Effector memory CD4-positive, alpha-beta T cell (primary cell): ENCODE measurements at regions not wholly inside any gene's neighbourhood (a gene's known extent, or its start where the extent isn't known, plus 50 kb on each side); places are given as distances from the start of the nearest gene placed in this dataset.

Source experiments
- DNase-seq, 3 donors: peaks; one replicate each; pipeline ENCODE4 v3.0.0-alpha.2; 2020
- H3K27ac ChIP-seq: 2 replicates; pipeline ENCODE4 v1.7.0; 2013; ENCODE audit warnings: mild to moderate bottlenecking, low read length, moderate library complexity; ENCODE audit not compliant: insufficient read depth, poor library complexity, severe bottlenecking
- H3K27me3 ChIP-seq: replicated peaks from 2 replicates; pipeline ENCODE4 v1.7.0; 2013; ENCODE audit warnings: mild to moderate bottlenecking, low read length; ENCODE audit not compliant: insufficient read depth, control insufficient read depth, poor library complexity, severe bottlenecking
- H3K36me3 ChIP-seq: 2 replicates; pipeline ENCODE4 v1.7.0; 2013; ENCODE audit warnings: mild to moderate bottlenecking, low read length, moderate library complexity; ENCODE audit not compliant: control insufficient read depth, insufficient read depth
- H3K4me1 ChIP-seq: 2 replicates; pipeline ENCODE4 v1.7.0; 2013; ENCODE audit warnings: low read length, mild to moderate bottlenecking; ENCODE audit not compliant: control insufficient read depth, insufficient read depth, poor library complexity, severe bottlenecking
- H3K4me3 ChIP-seq: 2 replicates; pipeline ENCODE4 v1.7.0; 2013; ENCODE audit warnings: low read length, low read depth, mild to moderate bottlenecking; ENCODE audit not compliant: insufficient read depth, poor library complexity, severe bottlenecking
- H3K9me3 ChIP-seq: 2 replicates; pipeline ENCODE4 v1.7.0; 2013; ENCODE audit warnings: mild to moderate bottlenecking, low read length, moderate library complexity; ENCODE audit not compliant: control insufficient read depth

DNA sequence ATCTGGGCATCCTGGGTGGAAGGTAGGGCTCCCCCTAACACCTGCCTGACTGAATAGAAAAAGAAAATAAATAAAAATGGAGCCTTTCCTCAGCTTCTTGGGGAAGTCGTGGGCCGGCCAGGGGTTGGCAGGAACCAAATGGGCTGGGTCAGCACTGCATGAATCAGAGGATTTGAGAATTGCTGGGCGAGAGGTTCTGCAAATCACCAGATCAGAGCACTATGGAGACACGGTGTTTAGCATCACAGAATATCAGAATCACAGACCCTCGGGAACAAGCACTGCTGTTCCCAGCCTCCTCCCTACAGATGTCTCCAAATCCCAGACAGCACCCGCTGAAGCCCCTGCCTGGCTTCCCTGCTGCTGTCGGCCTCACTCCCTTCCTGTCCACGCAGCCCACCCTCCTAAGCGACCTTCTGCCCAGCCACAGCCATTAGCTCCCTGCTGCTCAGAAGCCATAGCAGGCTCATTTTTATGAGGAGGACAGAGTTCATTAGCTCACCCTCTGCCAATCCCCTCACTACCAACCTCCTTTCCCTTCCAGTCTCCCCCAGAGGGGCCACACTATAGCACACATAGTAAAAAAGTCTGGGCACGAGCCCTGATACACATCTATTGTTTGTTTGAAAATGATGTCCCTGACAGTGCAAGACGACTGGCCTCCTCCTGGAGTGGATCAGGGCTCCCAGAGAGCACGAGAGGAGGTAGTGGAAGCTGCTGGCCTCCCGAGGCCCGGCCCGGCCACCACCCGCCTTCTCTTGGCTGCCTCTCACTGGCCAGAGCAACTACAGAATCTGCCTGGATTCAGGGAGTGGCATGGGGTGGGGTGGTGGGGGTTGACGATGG, 64.6 kb upstream of the TAF1B start:
- no peak for DNase-seq
- Histone ChIP-seq H3K9me3 (no peaks in the 10 kb centered on the region), H3K4me1 (peaks cover 43% of the 10 kb centered on the region), H3K36me3 (no peaks in the 10 kb centered on the region), H3K4me3 (no peak overlapping the region), H3K27me3 (no peaks in the 10 kb centered on the region), H3K27ac (peak overlapping the region; percentile 83)

- H3K27ac ChIP-seq = peak overlapping the region; percentile 83
- H3K27me3 ChIP-seq = no peaks in the 10 kb centered on the region
- peaks cover 46% of the 10 kb centered on the region for H3K4me1 ChIP-seq
- peak in 2 of 3 donors; percentile 34 to 43 for DNase-seq
- no peaks in the 10 kb centered on the region for H3K36me3 ChIP-seq
- peak overlapping the region; percentile 2 for H3K4me3 ChIP-seq
- H3K9me3 ChIP-seq = no peaks in the 10 kb centered on the region
Observed at GRCh38 chr2:9779596-9780264, 63.5 kb upstream of the TAF1B start.

- peak overlapping the region; percentile 2 for H3K4me3 ChIP-seq
- H3K4me1 ChIP-seq = peaks cover 46% of the 10 kb centered on the region
- H3K27me3 ChIP-seq = no peaks in the 10 kb centered on the region
- no peaks in the 10 kb centered on the region for H3K36me3 ChIP-seq
- H3K9me3 ChIP-seq = no peaks in the 10 kb centered on the region
- H3K27ac ChIP-seq = peak overlapping the region; percentile 83
- peak in 2 of 3 donors; percentile 37 to 57 for DNase-seq
Observed at GRCh38 chr2:9780368-9781130, 62.7 kb upstream of the TAF1B start.

- Histone ChIP-seq H3K27ac (peak overlapping the region; percentile 83), H3K4me1 (peaks cover 46% of the 10 kb centered on the region), H3K36me3 (no peaks in the 10 kb centered on the region), H3K27me3 (no peaks in the 10 kb centered on the region), H3K9me3 (no peaks in the 10 kb centered on the region), H3K4me3 (no peak overlapping the region)
- DNase-seq = no peak
Observed at GRCh38 chr2:9781252-9781651, 62.0 kb upstream of the TAF1B start.

DNA sequence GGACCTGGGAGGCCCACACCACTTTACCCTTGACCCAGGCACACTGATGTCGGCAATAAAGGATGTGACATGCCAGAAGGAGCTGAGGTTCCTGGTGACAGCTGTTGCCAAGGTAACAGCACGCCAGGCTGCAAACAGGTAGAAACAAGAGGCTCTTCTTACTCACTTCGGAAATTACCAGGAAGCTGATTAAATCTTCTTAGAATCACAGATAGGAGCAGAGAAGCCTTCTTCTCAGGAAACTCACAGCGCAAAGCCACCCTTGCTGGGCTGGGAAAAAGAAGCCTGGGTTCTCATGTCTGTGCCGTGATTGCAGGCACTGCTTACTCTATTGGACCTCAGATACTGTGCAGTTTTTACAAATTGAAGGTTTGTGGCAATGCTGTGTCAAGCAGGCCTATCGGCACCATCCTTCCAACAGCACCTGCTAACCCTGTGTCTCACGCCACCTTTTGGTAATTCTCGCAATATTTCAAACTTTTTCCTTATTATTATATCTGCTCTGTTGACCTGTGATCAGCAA, 61.0 kb upstream of the TAF1B start:
- Histone ChIP-seq H3K27me3 (no peaks in the 10 kb centered on the region), H3K36me3 (no peaks in the 10 kb centered on the region), H3K9me3 (no peaks in the 10 kb centered on the region), H3K4me3 (no peak overlapping the region), H3K4me1 (peaks cover 46% of the 10 kb centered on the region), H3K27ac (peak overlapping the region; percentile 83)
- peak; percentile 72 to 78 (median 77) for DNase-seq

GRCh38 chr2:9789371-9789770, 53.9 kb upstream of the TAF1B start:
- Histone ChIP-seq H3K27me3 (no peaks in the 10 kb centered on the region), H3K27ac (no peak overlapping the region), H3K36me3 (no peaks in the 10 kb centered on the region), H3K4me3 (no peak overlapping the region), H3K9me3 (no peaks in the 10 kb centered on the region), H3K4me1 (peaks cover 2% of the 10 kb centered on the region)
- no peak for DNase-seq

GRCh38 chr2:9790702-9791225, 52.5 kb upstream of the TAF1B start:
- Histone ChIP-seq H3K27ac (no peak overlapping the region), H3K4me1 (no peaks in the 10 kb centered on the region), H3K4me3 (no peak overlapping the region), H3K27me3 (no peaks in the 10 kb centered on the region), H3K9me3 (no peaks in the 10 kb centered on the region), H3K36me3 (no peaks in the 10 kb centered on the region)
- DNase-seq = no peak

DNA sequence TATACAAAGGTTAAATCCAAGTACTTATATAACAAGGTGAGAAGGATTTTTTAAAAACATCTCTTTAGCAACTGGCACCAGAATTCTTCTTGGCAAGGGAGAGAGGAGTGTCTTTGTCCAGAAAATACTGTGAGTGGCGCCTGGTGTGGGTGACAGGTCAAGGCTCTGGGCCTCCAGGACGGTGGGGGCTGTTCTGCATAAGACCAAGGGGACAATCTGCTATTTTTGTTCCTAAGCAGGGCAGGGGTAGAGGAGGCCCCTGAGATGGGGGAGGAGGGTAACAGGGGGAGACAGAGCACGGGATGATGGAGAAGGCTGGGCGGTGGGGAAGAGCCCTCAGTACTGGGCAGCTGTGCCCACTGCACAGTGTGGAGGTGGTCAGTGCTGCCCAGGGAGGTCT, 51.6 kb upstream of the TAF1B start:
- Histone ChIP-seq H3K4me1 (no peaks in the 10 kb centered on the region), H3K9me3 (no peaks in the 10 kb centered on the region), H3K36me3 (no peaks in the 10 kb centered on the region), H3K4me3 (no peak overlapping the region), H3K27me3 (no peaks in the 10 kb centered on the region), H3K27ac (no peak overlapping the region)
- DNase-seq = no peak

DNA sequence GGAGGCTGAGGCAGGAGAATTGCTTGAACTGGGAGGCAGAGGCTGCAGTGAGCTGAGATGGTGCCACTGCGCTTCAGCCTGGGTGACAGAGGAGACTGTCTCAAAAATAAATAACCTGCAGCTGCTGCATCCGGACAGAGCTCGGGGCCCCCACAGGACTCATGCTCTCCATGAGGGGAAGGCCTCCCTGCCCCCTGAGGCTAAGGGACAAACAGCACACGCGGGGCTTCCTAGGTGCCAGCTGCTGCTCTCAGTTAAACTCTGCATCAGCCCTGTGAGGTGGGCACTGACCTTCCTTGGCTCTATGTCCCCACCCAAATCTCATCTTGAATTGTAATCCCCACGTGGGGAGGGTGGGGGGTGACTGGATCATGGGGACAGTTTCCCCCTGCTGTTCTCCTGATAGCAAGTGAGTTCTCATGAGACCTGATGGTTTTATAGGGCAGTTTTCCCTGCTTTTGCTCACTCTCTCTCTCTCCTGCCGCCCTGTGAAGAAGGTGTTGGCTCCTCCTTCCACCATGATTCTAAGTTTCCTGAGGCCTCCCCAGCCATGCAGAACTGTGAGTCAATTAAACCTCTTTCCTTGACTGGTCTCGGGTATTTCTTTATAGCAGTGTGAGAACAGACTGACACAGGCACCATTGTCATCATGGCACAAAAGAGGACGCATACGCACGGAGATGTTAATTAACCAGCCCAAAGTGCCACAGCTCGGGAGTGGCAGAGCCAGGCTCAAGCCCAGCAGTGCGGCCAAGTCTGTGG, 49.9 kb upstream of the TAF1B start:
- no peaks in the 10 kb centered on the region for H3K36me3 ChIP-seq

More for the DNA sequence above, 49.9 kb upstream of the TAF1B start:
- H3K4me1 ChIP-seq = no peaks in the 10 kb centered on the region
- DNase-seq = no peak
- no peak overlapping the region for H3K4me3 ChIP-seq
- H3K9me3 ChIP-seq = no peaks in the 10 kb centered on the region
- no peak overlapping the region for H3K27ac ChIP-seq
- H3K27me3 ChIP-seq = no peaks in the 10 kb centered on the region
